Liver (tissue), 8 donors: ENCODE measurements at regions not wholly inside any gene's neighbourhood (a gene's known extent, or its start where the extent isn't known, plus 50 kb on each side); places are given as distances from the start of the nearest gene placed in this dataset.

Source experiments
- DNase-seq: peaks from one replicate; pipeline ENCODE4 v3.0.0-alpha.2; 2017; ENCODE audit warnings: low spot score
- H3K27ac ChIP-seq, 2 donors: one replicate each; pipeline ENCODE4 v1.7.0; 2013; ENCODE audit warnings: inconsistent platforms in 2 of 2, low read length in 2 of 2, control low read depth in 1 of 2, low read depth in 1 of 2, mild to moderate bottlenecking in 1 of 2
- H3K27me3 ChIP-seq, 4 donors: one replicate each; pipeline versions ENCODE4 v1.6.1 to v1.7.0; 2013; ENCODE audit warnings: low read length in 3 of 4, inconsistent platforms in 1 of 4, mild to moderate bottlenecking in 1 of 4, moderate library complexity in 1 of 4; ENCODE audit not compliant: control insufficient read depth in 4 of 4, insufficient read depth in 4 of 4
- H3K36me3 ChIP-seq, 4 donors: one replicate each; pipeline versions ENCODE4 v1.6.1 to v1.7.0; 2013; ENCODE audit warnings: low read length in 3 of 4, mild to moderate bottlenecking in 3 of 4, low read depth in 1 of 4, moderate library complexity in 1 of 4; ENCODE audit not compliant: control insufficient read depth in 4 of 4, insufficient read depth in 3 of 4
- H3K4me1 ChIP-seq, 4 donors: one replicate each; pipeline versions ENCODE4 v1.6.1 to v1.7.0; 2013; ENCODE audit warnings: low read length in 3 of 4, mild to moderate bottlenecking in 3 of 4, moderate library complexity in 1 of 4; ENCODE audit not compliant: control insufficient read depth in 4 of 4, insufficient read depth in 4 of 4
- H3K4me3 ChIP-seq, 3 donors: one replicate each; pipeline versions ENCODE4 v1.6.1 to v1.7.0; 2013; ENCODE audit warnings: low read length in 3 of 3, control low read depth in 1 of 3, low read depth in 1 of 3, mild to moderate bottlenecking in 1 of 3
- H3K9ac ChIP-seq, 2 donors: one replicate each; pipeline ENCODE4 v1.7.0; 2013; ENCODE audit warnings: low read length in 2 of 2, mild to moderate bottlenecking in 2 of 2, moderate library complexity in 2 of 2, control low read depth in 1 of 2, low read depth in 1 of 2
- H3K9me3 ChIP-seq, 4 donors: one replicate each; pipeline versions ENCODE4 v1.6.1 to v1.7.0; 2013; ENCODE audit warnings: low read length in 3 of 4; ENCODE audit not compliant: control insufficient read depth in 4 of 4
- CTCF ChIP-seq: fragments of 150-350 bp; IDR thresholded peaks from 2 replicates; pipeline ENCODE4 v1.5.1; 2017; ENCODE audit warnings: improper control_type of control experiment, low read depth, low read length; ENCODE audit not compliant: missing input control
- FOXA1 ChIP-seq: IDR thresholded peaks from 2 replicates; pipeline ENCODE4 v1.6.1; 2016; ENCODE audit warnings: antibody characterized with exemption
- GABPA ChIP-seq, 2 donors: IDR thresholded peaks in 1 of 2; conservative IDR thresholded peaks in 1 of 2; 2 replicates each; pipeline ENCODE4 v1.6.1; 2016; ENCODE audit warnings: antibody characterized with exemption in 2 of 2, mild to moderate bottlenecking in 1 of 2, moderate library complexity in 1 of 2
- NR2F2 ChIP-seq: IDR thresholded peaks from 2 replicates; pipeline ENCODE4 v1.6.1; 2016; ENCODE audit warnings: antibody characterized with exemption
- RAD21 ChIP-seq, 2 donors: IDR thresholded peaks; 2 replicates each; pipeline ENCODE4 v1.6.1; 2016; ENCODE audit warnings: antibody characterized with exemption in 2 of 2, mild to moderate bottlenecking in 2 of 2
- REST ChIP-seq: IDR thresholded peaks from 2 replicates; pipeline ENCODE4 v1.6.1; 2016; ENCODE audit warnings: antibody characterized with exemption, mild to moderate bottlenecking
- RXRA ChIP-seq, 2 donors: IDR thresholded peaks; 2 replicates each; pipeline ENCODE4 v1.6.1; 2017 to 2018; ENCODE audit warnings: antibody characterized with exemption in 2 of 2, mild to moderate bottlenecking in 1 of 2
- WGBS: extraction: QIAGEN DNeasy Blood & Tissue Kit; methylation state at CpG from one replicate; pipeline ENCODE4 v1.1.7; 2013; 5-methylcytosine and 5-hydroxymethylcytosine counted together
- TF ChIP-seq, protein P1 (sequence below): IDR thresholded peaks from 2 replicates; pipeline ENCODE4 v1.6.1; 2016; ENCODE audit warnings: antibody characterized with exemption
- TF ChIP-seq, protein P2 (sequence below): IDR thresholded peaks from 2 replicates; pipeline ENCODE4 v1.6.1; 2016; ENCODE audit warnings: antibody characterized with exemption
- donor health status: healthy.
- donor health status: healthy.
- donor health status: healthy.
- donor health status: healthy.
- donor health status: healthy.

DNA sequence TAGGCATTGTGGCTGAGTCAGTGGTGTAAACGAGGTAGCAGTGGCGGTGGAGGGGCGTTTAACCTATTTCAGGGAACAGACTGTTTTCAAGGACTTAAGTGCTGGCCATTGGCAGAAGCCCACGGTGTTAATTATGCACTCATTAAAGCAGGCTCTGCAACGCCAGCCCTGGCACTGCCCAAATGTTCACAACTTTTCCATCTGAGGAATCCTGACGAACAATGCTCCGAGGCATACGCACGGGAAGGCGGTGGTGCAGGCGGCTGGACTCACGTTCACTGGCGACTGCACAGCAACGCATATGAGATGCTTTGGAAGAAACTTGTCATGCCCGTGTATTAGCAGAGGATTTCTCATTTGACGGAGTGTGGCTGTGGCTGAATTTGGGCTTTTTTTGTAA is 70.6 kb upstream of the SLC24A4 start:
- DNase-seq, result no peak
- Histone ChIP-seq H3K36me3 (no peaks in the 10 kb centered on the region), H3K4me3 (no peak overlapping the region), H3K4me1 (no peaks in the 10 kb centered on the region), H3K27ac (no peak overlapping the region), H3K9ac (no peak overlapping the region), H3K9me3 (no peaks in the 10 kb centered on the region), H3K27me3 (peaks cover 0 to 6% (median 3%) of the 10 kb centered on the region in 4 donors)
- TF ChIP-seq, protein P1, sequence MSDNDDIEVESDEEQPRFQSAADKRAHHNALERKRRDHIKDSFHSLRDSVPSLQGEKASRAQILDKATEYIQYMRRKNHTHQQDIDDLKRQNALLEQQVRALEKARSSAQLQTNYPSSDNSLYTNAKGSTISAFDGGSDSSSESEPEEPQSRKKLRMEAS, result no peak
- TF ChIP-seq CTCF (no peak), RXRA (IDR thresholded peaks at IDR 0.05) (no peak), RAD21 (IDR thresholded peaks at IDR 0.05) (no peak), NR2F2 (no peak)
- TF ChIP-seq, protein P2, sequence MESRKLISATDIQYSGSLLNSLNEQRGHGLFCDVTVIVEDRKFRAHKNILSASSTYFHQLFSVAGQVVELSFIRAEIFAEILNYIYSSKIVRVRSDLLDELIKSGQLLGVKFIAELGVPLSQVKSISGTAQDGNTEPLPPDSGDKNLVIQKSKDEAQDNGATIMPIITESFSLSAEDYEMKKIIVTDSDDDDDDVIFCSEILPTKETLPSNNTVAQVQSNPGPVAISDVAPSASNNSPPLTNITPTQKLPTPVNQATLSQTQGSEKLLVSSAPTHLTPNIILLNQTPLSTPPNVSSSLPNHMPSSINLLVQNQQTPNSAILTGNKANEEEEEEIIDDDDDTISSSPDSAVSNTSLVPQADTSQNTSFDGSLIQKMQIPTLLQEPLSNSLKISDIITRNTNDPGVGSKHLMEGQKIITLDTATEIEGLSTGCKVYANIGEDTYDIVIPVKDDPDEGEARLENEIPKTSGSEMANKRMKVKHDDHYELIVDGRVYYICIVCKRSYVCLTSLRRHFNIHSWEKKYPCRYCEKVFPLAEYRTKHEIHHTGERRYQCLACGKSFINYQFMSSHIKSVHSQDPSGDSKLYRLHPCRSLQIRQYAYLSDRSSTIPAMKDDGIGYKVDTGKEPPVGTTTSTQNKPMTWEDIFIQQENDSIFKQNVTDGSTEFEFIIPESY, result no peak
- WGBS, result 71% methylated on average over 16 of the region's 16 CpGs

GRCh38 chr14:92253381-92253894 is 69.5 kb upstream of the SLC24A4 start:
- Histone ChIP-seq H3K27me3 (peaks cover 0 to 6% (median 3%) of the 10 kb centered on the region in 4 donors), H3K4me1 (no peaks in the 10 kb centered on the region), H3K27ac (no peak overlapping the region), H3K9me3 (no peaks in the 10 kb centered on the region), H3K9ac (no peak overlapping the region), H3K36me3 (no peaks in the 10 kb centered on the region), H3K4me3 (no peak overlapping the region)
- TF ChIP-seq REST, result no peak
- no peak for TF ChIP-seq RAD21 (IDR thresholded peaks at IDR 0.05)
- no peak for TF ChIP-seq FOXA1
- TF ChIP-seq GABPA (IDR thresholded peaks at IDR 0.05 in 1 of 2, conservative IDR thresholded peaks at IDR 0.05 in 1 of 2), result no peak
- no peak for TF ChIP-seq RXRA (IDR thresholded peaks at IDR 0.05)
- no peak for TF ChIP-seq CTCF
- WGBS, result 39% methylated on average over 15 of the region's 15 CpGs
- DNase-seq, result no peak
